HCT116 (cell line): ENCODE measurements at regions not wholly inside any gene's neighbourhood (a gene's known extent, or its start where the extent isn't known, plus 50 kb on each side); places are given as distances from the start of the nearest gene placed in this dataset.

Experiments used
- ATAC-seq: fragments of 200-7000 bp; cut with Tn5 transposase; 2 replicates; pipeline ENCODE4 v1.9.1; 2020; ENCODE audit warnings: mild to moderate bottlenecking, moderate library complexity
- BruUV-seq: library from RNA; stranded (reverse); fragments of 400-500 nt; replicated peaks from 2 replicates; lab custom pipeline; 2021; lab: Mats Ljungman, UMichigan
- CTCF ChIA-PET: fragments of 300-600 bp; sonication (Branson Sonifier 250); formaldehyde crosslinking; loops from one replicate; lab custom pipeline; 2021; ENCODE audit warnings: antibody characterized with exemption; lab: Charles Lee
- POLR2A ChIA-PET: fragments of 300-600, 350-600 bp; sonication (Branson Sonifier 250); formaldehyde crosslinking; loops from one replicate; lab custom pipeline; 2021; ENCODE audit warnings: antibody characterized with exemption; lab: Charles Lee
- RAD21 ChIA-PET, 2 experiments: fragments of 300-600 bp; sonication (Branson Sonifier 250); formaldehyde crosslinking; loops; one replicate each; lab custom pipeline; 2023; ENCODE audit warnings: low total read pairs in 2 of 2; ENCODE audit not compliant: uncharacterized antibody in 2 of 2, unreplicated experiment in 2 of 2, low non-redundant PET in 1 of 2; lab: Charles Lee
- DNase-seq: peaks from one replicate; pipeline ENCODE4 v3.0.0-alpha.2; 2010; ENCODE audit warnings: low read depth, low spot score
- H2AFZ ChIP-seq: fragments of 200-600 bp; shearing (Covaris generic), sonication (generic); 2 replicates; pipeline ENCODE4 v1.6.1; 2017; ENCODE audit warnings: low read depth, mixed run types, mixed read lengths, antibody characterized with exemption, low read length; ENCODE audit not compliant: poor library complexity, severe bottlenecking
- H3K27ac ChIP-seq: 2 replicates; pipeline ENCODE4 v1.5.1; 2012; ENCODE audit warnings: low read depth, low read length
- H3K27me3 ChIP-seq: fragments of 200-600 bp; sonication (generic); 2 replicates; pipeline ENCODE4 v1.6.1; 2016; ENCODE audit warnings: mixed run types, low read length, mixed read lengths; ENCODE audit not compliant: insufficient read depth
- H3K36me3 ChIP-seq, 2 experiments: fragments of 200-500 bp in 1 of 2; fragments of 200-600 bp in 1 of 2; sonication (Bioruptor generic) in 1 of 2; sonication (generic) in 1 of 2; 2 replicates each; pipeline versions ENCODE4 v1.5.1 to v1.6.1; 2014 to 2016; ENCODE audit warnings: low read length in 2 of 2, inconsistent platforms in 1 of 2, mixed read lengths in 1 of 2, mixed run types in 1 of 2; ENCODE audit not compliant: insufficient read depth in 2 of 2, control insufficient read depth in 1 of 2
- H3K4me1 ChIP-seq, 2 experiments: fragments of 200-600 bp in 1 of 2; sonication (generic) in 1 of 2; 2 replicates each; pipeline versions ENCODE4 v1.5.1 to v1.6.1; 2012 to 2017; ENCODE audit warnings: low read length in 2 of 2, inconsistent platforms in 1 of 2, mild to moderate bottlenecking in 1 of 2, mixed read lengths in 1 of 2, mixed run types in 1 of 2, moderate library complexity in 1 of 2; ENCODE audit not compliant: insufficient read depth in 2 of 2, control insufficient read depth in 1 of 2
- H3K4me2 ChIP-seq: fragments of 200-600 bp; sonication (generic); 2 replicates; pipeline ENCODE4 v1.6.1; 2017; ENCODE audit warnings: mixed run types, low read length, mixed read lengths
- H3K4me3 ChIP-seq, 2 experiments: fragments of 200-600 bp in 1 of 2; sonication (generic) in 1 of 2; replicated peaks in 1 of 2; 2 replicates each; pipeline ENCODE4 v1.5.1; 2011 to 2016; ENCODE audit warnings: low read length in 2 of 2, control low read depth in 1 of 2, low read depth in 1 of 2, mild to moderate bottlenecking in 1 of 2, mixed read lengths in 1 of 2, mixed run types in 1 of 2
- H3K79me2 ChIP-seq: fragments of 200-600 bp; sonication (generic); 2 replicates; pipeline ENCODE4 v1.6.1; 2017; ENCODE audit warnings: mild to moderate bottlenecking, mixed run types, low read length, moderate library complexity, mixed read lengths; ENCODE audit not compliant: insufficient read depth
- H3K9ac ChIP-seq: fragments of 200-600 bp; sonication (generic); 2 replicates; pipeline ENCODE4 v1.6.1; 2016; ENCODE audit warnings: low read length, mixed read lengths
- H3K9me2 ChIP-seq: fragments of 200-600 bp; sonication (generic), shearing (Covaris generic); 2 replicates; pipeline ENCODE4 v1.6.1; 2017; ENCODE audit warnings: mixed run types, mild to moderate bottlenecking, moderate library complexity; ENCODE audit not compliant: insufficient read depth
- H3K9me3 ChIP-seq, 2 experiments: fragments of 200-500 bp in 1 of 2; fragments of 200-600 bp in 1 of 2; sonication (Bioruptor generic) in 1 of 2; sonication (generic) in 1 of 2; 2 replicates each; pipeline ENCODE4 v1.6.1; 2014 to 2017; ENCODE audit warnings: low read length in 2 of 2, mixed read lengths in 2 of 2, inconsistent platforms in 1 of 2, low read depth in 1 of 2, mild to moderate bottlenecking in 1 of 2, mixed run types in 1 of 2, moderate library complexity in 1 of 2; ENCODE audit not compliant: control insufficient read depth in 1 of 2, insufficient read depth in 1 of 2
- H4K20me1 ChIP-seq: fragments of 200-600 bp; sonication (generic), shearing (Covaris generic); 2 replicates; pipeline ENCODE4 v1.6.1; 2017; ENCODE audit warnings: mixed run types, mild to moderate bottlenecking, moderate library complexity; ENCODE audit not compliant: insufficient read depth
- ATF3 ChIP-seq: IDR thresholded peaks from 2 replicates; pipeline ENCODE4 v1.6.1; 2012
- CBX3 ChIP-seq: IDR thresholded peaks from 2 replicates; pipeline ENCODE4 v1.6.1; 2012; ENCODE audit warnings: low read depth
- CEBPB ChIP-seq: IDR thresholded peaks from 2 replicates; pipeline ENCODE4 v1.6.1; 2012; ENCODE audit warnings: low read depth
- CTCF ChIP-seq, 3 experiments: fragments of 200-600 bp in 1 of 3; sonication (generic) in 1 of 3; IDR thresholded peaks in 2 of 3; conservative IDR thresholded peaks in 1 of 3; 2 replicates each; pipeline ENCODE4 v1.5.1; 2012 to 2017; ENCODE audit warnings: low read depth in 2 of 3, low read length in 2 of 3, antibody characterized with exemption in 1 of 3, borderline replicate concordance in 1 of 3, control low read depth in 1 of 3, mild to moderate bottlenecking in 1 of 3, mixed read lengths in 1 of 3, mixed run types in 1 of 3, moderate library complexity in 1 of 3; ENCODE audit not compliant: insufficient read depth in 1 of 3
- EGR1 ChIP-seq: IDR thresholded peaks from 2 replicates; pipeline ENCODE4 v1.6.1; 2012; ENCODE audit warnings: low read depth
- ELF1 ChIP-seq: IDR thresholded peaks from 2 replicates; pipeline ENCODE4 v1.6.1; 2012; ENCODE audit warnings: low read depth, borderline replicate concordance
- EZH2 ChIP-seq: fragments of 200-600 bp; sonication (generic); IDR thresholded peaks from 2 replicates; pipeline ENCODE4 v1.6.1; 2017; ENCODE audit warnings: antibody characterized with exemption, mixed run types
- EZH2phosphoT487 ChIP-seq: fragments of 200-600 bp; IDR thresholded peaks from 2 replicates; pipeline ENCODE4 v1.6.1; 2018; ENCODE audit warnings: antibody characterized with exemption, borderline replicate concordance
- FOSL1 ChIP-seq: IDR thresholded peaks from 2 replicates; pipeline ENCODE4 v1.6.1; 2012; ENCODE audit warnings: low read depth
- MAX ChIP-seq: IDR thresholded peaks from 2 replicates; pipeline ENCODE4 v1.6.1; 2012
- POLR2A ChIP-seq: IDR thresholded peaks from 2 replicates; pipeline ENCODE4 v1.7.0; 2011; ENCODE audit warnings: borderline replicate concordance; ENCODE audit not compliant: insufficient read depth, insufficient read length; ENCODE audit errors: extremely low read depth
- RAD21 ChIP-seq: IDR thresholded peaks from 2 replicates; pipeline ENCODE4 v1.6.1; 2012; ENCODE audit warnings: low read depth, mild to moderate bottlenecking
- REST ChIP-seq: IDR thresholded peaks from 2 replicates; pipeline ENCODE4 v1.6.1; 2012; ENCODE audit warnings: low read depth
- SIN3A ChIP-seq: IDR thresholded peaks from 2 replicates; pipeline ENCODE4 v1.6.1; 2012; ENCODE audit warnings: low read depth
- SP1 ChIP-seq: IDR thresholded peaks from 2 replicates; pipeline ENCODE4 v1.6.1; 2012; ENCODE audit warnings: low read depth
- TCF7L2 ChIP-seq: IDR thresholded peaks from 2 replicates; pipeline ENCODE4 v1.7.0; 2011; ENCODE audit warnings: borderline replicate concordance, inconsistent platforms; ENCODE audit not compliant: insufficient read depth, insufficient read length; ENCODE audit errors: extremely low read depth
- ZBTB33 ChIP-seq: IDR thresholded peaks from 2 replicates; pipeline ENCODE4 v1.6.1; 2011; ENCODE audit warnings: mild to moderate bottlenecking, low read length, moderate library complexity; ENCODE audit not compliant: insufficient replicate concordance; ENCODE audit errors: extremely low read depth
- ZNF274 ChIP-seq: fragments of 200-500 bp; sonication (Bioruptor generic); IDR thresholded peaks from 2 replicates; pipeline ENCODE4 v1.6.1; 2014; ENCODE audit warnings: mild to moderate bottlenecking, low read depth, low read length, inconsistent platforms
- intact Hi-C: fragments of 100-400 bp; cut with micrococcal nuclease; formaldehyde crosslinking; loops from 2 replicates; pipeline ENCODE4 v1.10.0; 2022

GRCh38 chr13:23500849-23501248 lies 67.3 kb upstream of the SACS start:
- ChIA-PET CTCF (no interaction called here), POLR2A (no interaction called here)
- H3K4me2 ChIP-seq: no peak overlapping the region

More at GRCh38 chr13:23500849-23501248, 67.3 kb upstream of the SACS start:
- no peak for ATAC-seq
- H3K27me3 ChIP-seq: 0 out of 2 replicates have a peak, but pooled peaks cover 3% of the 10 kb centered on the region
- no peak for TF ChIP-seq ZBTB33
- TF ChIP-seq FOSL1: no peak
- TF ChIP-seq CBX3: no peak
- TF ChIP-seq MAX: no peak
- no peak for TF ChIP-seq ZNF274
- TF ChIP-seq RAD21: no peak
- TF ChIP-seq ELF1: no peak
- no peak for TF ChIP-seq CEBPB
- no peak for TF ChIP-seq TCF7L2
- TF ChIP-seq ATF3: no peak
- TF ChIP-seq EZH2phosphoT487: no peak
- no peak for TF ChIP-seq EGR1
- no peak for TF ChIP-seq CTCF (IDR thresholded peaks at IDR 0.05 in 2 of 3, conservative IDR thresholded peaks at IDR 0.05 in 1 of 3; ENCODE audit: borderline replicate concordance in 1 of 3, insufficient read depth in 1 of 3, low read depth in 2 of 3, low read length in 2 of 3)
- TF ChIP-seq SP1: no peak
- no peak for TF ChIP-seq POLR2A
- TF ChIP-seq REST: no peak
- TF ChIP-seq EZH2: no peak
- no peak for TF ChIP-seq SIN3A
- H3K9ac ChIP-seq: no peak overlapping the region
- RAD21 ChIA-PET: no interaction called here
- H3K27ac ChIP-seq: no peak overlapping the region
- no peaks in the 10 kb centered on the region for H4K20me1 ChIP-seq
- H3K4me1 ChIP-seq: 0 out of 4 replicates have a peak, but pooled peaks cover 0 to 3% of the 10 kb centered on the region in 2 experiments
- no peaks in the 10 kb centered on the region for H3K9me3 ChIP-seq
- intact Hi-C loops: no loop called here
- no peak overlapping the region for H3K4me3 ChIP-seq
- BruUV-seq: no TSS peak
- H3K36me3 ChIP-seq: no peaks in the 10 kb centered on the region
- no peaks in the 10 kb centered on the region for H3K79me2 ChIP-seq
- no peak overlapping the region for H2AFZ ChIP-seq
- no peak for DNase-seq
- H3K9me2 ChIP-seq: no peaks in the 10 kb centered on the region
